ENCODE measurements at regions not wholly inside any gene's neighbourhood (a gene's known extent, or its start where the extent isn't known, plus 50 kb on each side); places are given as distances from the start of the nearest gene placed in this dataset.

DNA sequence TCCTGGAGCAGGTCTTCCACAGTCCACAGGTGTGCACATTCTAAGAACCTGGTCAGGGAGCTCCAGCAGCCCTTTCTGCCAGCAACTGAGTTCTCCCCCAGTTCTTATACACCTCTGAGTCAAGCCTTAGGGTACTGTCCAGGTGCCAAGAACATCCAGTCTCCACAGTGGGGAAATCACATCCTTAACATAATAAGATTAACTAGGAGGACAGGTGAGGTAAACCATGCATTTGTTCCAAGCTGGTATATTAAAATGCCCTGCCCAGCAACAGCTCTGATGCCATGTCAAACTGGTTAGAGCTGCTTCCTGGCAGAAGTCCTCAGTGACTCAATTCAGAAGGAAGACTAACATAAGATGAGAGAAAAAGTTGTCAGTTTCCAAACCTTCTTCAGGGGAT, 303.9 kb upstream of the SGK1 start:
- ChIA-PET POLR2A (interaction anchor here (0.7 to 1.7 kb wide), 3 partner anchors 13 to 448 kb away, joined by 3 to 5 read pairs (median 3); no protein-coding TSS in a partner anchor), CTCF (ENCODE audit: low intra/inter-chr PET ratio) (no interaction called here)
- H3K4me2 ChIP-seq (ENCODE audit: insufficient read depth, low read length): no peak overlapping the region
- TF ChIP-seq, protein P1, sequence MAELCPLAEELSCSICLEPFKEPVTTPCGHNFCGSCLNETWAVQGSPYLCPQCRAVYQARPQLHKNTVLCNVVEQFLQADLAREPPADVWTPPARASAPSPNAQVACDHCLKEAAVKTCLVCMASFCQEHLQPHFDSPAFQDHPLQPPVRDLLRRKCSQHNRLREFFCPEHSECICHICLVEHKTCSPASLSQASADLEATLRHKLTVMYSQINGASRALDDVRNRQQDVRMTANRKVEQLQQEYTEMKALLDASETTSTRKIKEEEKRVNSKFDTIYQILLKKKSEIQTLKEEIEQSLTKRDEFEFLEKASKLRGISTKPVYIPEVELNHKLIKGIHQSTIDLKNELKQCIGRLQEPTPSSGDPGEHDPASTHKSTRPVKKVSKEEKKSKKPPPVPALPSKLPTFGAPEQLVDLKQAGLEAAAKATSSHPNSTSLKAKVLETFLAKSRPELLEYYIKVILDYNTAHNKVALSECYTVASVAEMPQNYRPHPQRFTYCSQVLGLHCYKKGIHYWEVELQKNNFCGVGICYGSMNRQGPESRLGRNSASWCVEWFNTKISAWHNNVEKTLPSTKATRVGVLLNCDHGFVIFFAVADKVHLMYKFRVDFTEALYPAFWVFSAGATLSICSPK (IDR thresholded peaks at IDR 0.05; ENCODE audit: borderline replicate concordance): no peak
- TF ChIP-seq SMARCB1 (IDR thresholded peaks at IDR 0.05; ENCODE audit: insufficient read length, low read depth) (no peak), ZNF174 (CRISPR knock-in tag; IDR thresholded peaks at IDR 0.05) (no peak), PYGO2 (tag; IDR thresholded peaks at IDR 0.05) (no peak)
- no peaks in the 10 kb centered on the region for H3K4me1 ChIP-seq (replicated peaks in 1 of 2; ENCODE audit: control insufficient read depth in 2 of 2, insufficient read depth in 2 of 2, low read length in 2 of 2)
- no peaks in the 10 kb centered on the region for H4K20me1 ChIP-seq (replicated peaks; ENCODE audit: control insufficient read depth, insufficient read depth, low read length)
- DNase-seq (ENCODE audit: extremely low read depth in 1 of 4, low spot score in 3 of 4) (no peak), ATAC-seq (no peak), FAIRE-seq (no peak)
- no peak overlapping the region for H3K27ac ChIP-seq (ENCODE audit: extremely low read depth, low read depth, low read length)
- H3K36me3 ChIP-seq (ENCODE audit: control insufficient read depth, insufficient read depth, low read length): no peaks in the 10 kb centered on the region
- no TSS peak for BruUV-seq (replicated peaks)
- peaks cover 8% of the 10 kb centered on the region in 2 experiments for H3K27me3 ChIP-seq (ENCODE audit: control insufficient read depth in 2 of 2, insufficient read depth in 2 of 2, low read length in 2 of 2)
- H3K9me3 ChIP-seq (replicated peaks; ENCODE audit: control insufficient read depth, insufficient read depth, low read depth, low read length): no peaks in the 10 kb centered on the region
- H2AFZ ChIP-seq (ENCODE audit: low read depth, low read length): no peak overlapping the region
- intact Hi-C loops (cut with micrococcal nuclease) (no loop called here), in situ Hi-C loops (cut with MboI) (no loop called here)
- H3K9me1 ChIP-seq (ENCODE audit: control insufficient read depth, insufficient read depth, low read length): no peaks in the 10 kb centered on the region
- H3K4me3 ChIP-seq: no peak overlapping the region
- H3K9ac ChIP-seq (ENCODE audit: insufficient read depth in 1 of 2, low read depth in 2 of 2, low read length in 2 of 2): no peak overlapping the region
- no peaks in the 10 kb centered on the region for H3K79me2 ChIP-seq (ENCODE audit: control insufficient read depth, insufficient read depth, low read length)

DNA sequence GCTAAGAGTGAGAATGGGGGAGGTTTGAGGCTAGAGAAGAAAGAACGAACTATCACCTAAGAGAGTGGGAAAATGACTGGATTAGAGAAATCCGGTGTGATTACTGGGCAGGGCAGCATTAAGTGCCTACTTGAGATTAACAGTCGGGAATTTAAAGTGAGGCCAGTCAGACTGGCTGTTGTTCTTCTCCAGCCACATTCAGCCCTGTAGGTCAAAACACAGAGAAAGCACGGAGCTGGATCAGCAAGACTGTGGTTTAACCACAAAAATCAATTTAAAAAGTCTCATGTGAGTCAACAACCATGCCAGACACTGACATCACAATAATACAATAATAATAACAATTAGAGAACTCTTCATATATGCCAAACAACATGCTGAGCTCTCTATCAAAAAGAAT, 301.9 kb upstream of the SGK1 start:
- ATAC-seq: no peak
- H3K27ac ChIP-seq (ENCODE audit: extremely low read depth, low read depth, low read length): no peak overlapping the region
- intact Hi-C loops (cut with micrococcal nuclease): no loop called here
- no peak for TF ChIP-seq BRCA1 (IDR thresholded peaks at IDR 0.05)
- TF ChIP-seq BRCA1 (CRISPR knock-in tag; IDR thresholded peaks at IDR 0.05): no peak
- no peak for TF ChIP-seq KDM2B (CRISPR knock-in tag; IDR thresholded peaks at IDR 0.05)
- TF ChIP-seq SMARCC2 (IDR thresholded peaks at IDR 0.05; ENCODE audit: low read depth): no peak
- no peak for TF ChIP-seq SMAD3 (CRISPR knock-in tag; conservative IDR thresholded peaks at IDR 0.05)
- no peak for TF ChIP-seq ZEB2 (IDR thresholded peaks at IDR 0.05)
- TF ChIP-seq HDAC2 (IDR thresholded peaks at IDR 0.05): no peak
- TF ChIP-seq, protein P2, sequence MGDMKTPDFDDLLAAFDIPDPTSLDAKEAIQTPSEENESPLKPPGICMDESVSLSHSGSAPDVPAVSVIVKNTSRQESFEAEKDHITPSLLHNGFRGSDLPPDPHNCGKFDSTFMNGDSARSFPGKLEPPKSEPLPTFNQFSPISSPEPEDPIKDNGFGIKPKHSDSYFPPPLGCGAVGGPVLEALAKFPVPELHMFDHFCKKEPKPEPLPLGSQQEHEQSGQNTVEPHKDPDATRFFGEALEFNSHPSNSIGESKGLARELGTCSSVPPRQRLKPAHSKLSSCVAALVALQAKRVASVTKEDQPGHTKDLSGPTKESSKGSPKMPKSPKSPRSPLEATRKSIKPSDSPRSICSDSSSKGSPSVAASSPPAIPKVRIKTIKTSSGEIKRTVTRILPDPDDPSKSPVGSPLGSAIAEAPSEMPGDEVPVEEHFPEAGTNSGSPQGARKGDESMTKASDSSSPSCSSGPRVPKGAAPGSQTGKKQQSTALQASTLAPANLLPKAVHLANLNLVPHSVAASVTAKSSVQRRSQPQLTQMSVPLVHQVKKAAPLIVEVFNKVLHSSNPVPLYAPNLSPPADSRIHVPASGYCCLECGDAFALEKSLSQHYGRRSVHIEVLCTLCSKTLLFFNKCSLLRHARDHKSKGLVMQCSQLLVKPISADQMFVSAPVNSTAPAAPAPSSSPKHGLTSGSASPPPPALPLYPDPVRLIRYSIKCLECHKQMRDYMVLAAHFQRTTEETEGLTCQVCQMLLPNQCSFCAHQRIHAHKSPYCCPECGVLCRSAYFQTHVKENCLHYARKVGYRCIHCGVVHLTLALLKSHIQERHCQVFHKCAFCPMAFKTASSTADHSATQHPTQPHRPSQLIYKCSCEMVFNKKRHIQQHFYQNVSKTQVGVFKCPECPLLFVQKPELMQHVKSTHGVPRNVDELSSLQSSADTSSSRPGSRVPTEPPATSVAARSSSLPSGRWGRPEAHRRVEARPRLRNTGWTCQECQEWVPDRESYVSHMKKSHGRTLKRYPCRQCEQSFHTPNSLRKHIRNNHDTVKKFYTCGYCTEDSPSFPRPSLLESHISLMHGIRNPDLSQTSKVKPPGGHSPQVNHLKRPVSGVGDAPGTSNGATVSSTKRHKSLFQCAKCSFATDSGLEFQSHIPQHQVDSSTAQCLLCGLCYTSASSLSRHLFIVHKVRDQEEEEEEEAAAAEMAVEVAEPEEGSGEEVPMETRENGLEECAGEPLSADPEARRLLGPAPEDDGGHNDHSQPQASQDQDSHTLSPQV (IDR thresholded peaks at IDR 0.05): no peak
- no peak for TF ChIP-seq NCOR1 (IDR thresholded peaks at IDR 0.05)
- no peak for TF ChIP-seq MXI1 (IDR thresholded peaks at IDR 0.05; ENCODE audit: low read depth, low read length)

More for the DNA sequence above, 301.9 kb upstream of the SGK1 start:
- ChIA-PET CTCF (ENCODE audit: low intra/inter-chr PET ratio) (no interaction called here), POLR2A (interaction anchor here (0.9 to 1.1 kb wide), 2 partner anchors 12 to 40 kb away, joined by 3 to 4 read pairs; no protein-coding TSS in a partner anchor)
- Histone ChIP-seq H3K36me3 (ENCODE audit: control insufficient read depth, insufficient read depth, low read length) (no peaks in the 10 kb centered on the region), H3K9me3 (replicated peaks; ENCODE audit: control insufficient read depth, insufficient read depth, low read depth, low read length) (no peaks in the 10 kb centered on the region), H3K27me3 (ENCODE audit: control insufficient read depth in 2 of 2, insufficient read depth in 2 of 2, low read length in 2 of 2) (peaks cover 7 to 8% of the 10 kb centered on the region in 2 experiments), H2AFZ (ENCODE audit: low read depth, low read length) (no peak overlapping the region), H3K4me1 (replicated peaks in 1 of 2; ENCODE audit: control insufficient read depth in 2 of 2, insufficient read depth in 2 of 2, low read length in 2 of 2) (no peaks in the 10 kb centered on the region), H3K9ac (ENCODE audit: insufficient read depth in 1 of 2, low read depth in 2 of 2, low read length in 2 of 2) (no peak overlapping the region), H3K9me1 (ENCODE audit: control insufficient read depth, insufficient read depth, low read length) (no peaks in the 10 kb centered on the region), H3K79me2 (ENCODE audit: control insufficient read depth, insufficient read depth, low read length) (no peaks in the 10 kb centered on the region), H3K4me2 (ENCODE audit: insufficient read depth, low read length) (no peak overlapping the region), H3K4me3 (no peak overlapping the region), H4K20me1 (replicated peaks; ENCODE audit: control insufficient read depth, insufficient read depth, low read length) (no peaks in the 10 kb centered on the region)
- DNase-seq (ENCODE audit: extremely low read depth in 1 of 4, low spot score in 3 of 4) (no peak), FAIRE-seq (no peak)
- in situ Hi-C loops (cut with MboI): no loop called here
- no TSS peak for BruUV-seq (replicated peaks)
- WGBS (ENCODE audit: insufficient coverage, low coverage, missing lambda C conversion rate): 0% methylated on average over 4 of the region's 4 CpGs
